ENCODE measurements at regions not wholly inside any gene's neighbourhood (a gene's known extent, or its start where the extent isn't known, plus 50 kb on each side); places are given as distances from the start of the nearest gene placed in this dataset.
"Not testable (repeated sequence)": the region's sequence is repeated elsewhere in the genome, so short reads cannot be mapped to it uniquely, and the experiment has no call there.

DNA sequence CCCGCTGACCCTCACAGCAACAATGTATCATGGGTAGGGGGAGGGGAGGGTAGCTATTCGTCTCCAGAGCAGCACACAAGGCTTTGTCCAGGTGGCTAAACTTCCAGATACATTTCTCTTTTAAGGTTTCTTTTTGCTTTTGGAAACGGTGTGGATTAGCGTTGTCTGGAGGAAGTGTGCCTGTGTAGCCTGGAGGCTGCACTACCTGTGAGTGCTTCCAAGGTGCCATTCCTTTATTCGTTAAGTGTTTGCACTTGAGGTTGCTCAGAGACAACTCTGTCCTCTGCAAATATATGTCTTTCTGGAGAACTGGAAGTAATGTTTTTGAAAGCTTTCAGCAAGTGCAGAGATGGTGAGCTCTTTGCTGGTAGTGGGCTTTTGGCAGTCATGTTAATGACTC, 53.1 kb downstream of the HSFY1 start:
- not testable (repeated sequence) for DNase-seq

DNA sequence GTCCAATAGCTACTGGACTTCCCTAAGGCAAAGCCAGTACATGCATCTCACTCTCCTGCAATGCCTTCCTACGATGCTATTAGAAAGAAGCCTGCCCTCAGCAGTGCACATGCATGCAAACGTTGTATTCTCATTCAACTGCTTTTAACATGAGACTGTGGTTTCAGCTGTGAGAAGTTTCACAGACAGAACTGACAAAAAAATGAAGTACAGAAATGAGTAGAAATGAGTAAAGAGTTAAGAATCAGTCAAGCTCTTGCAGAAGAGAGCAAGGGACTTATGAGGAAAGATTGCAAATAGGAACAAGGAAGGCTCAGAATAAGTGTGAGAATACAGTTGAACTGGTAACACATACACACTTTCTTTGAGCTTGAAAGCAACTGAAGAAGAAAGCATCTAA, 54.8 kb downstream of the HSFY1 start:
- not testable (repeated sequence) for DNase-seq

DNA sequence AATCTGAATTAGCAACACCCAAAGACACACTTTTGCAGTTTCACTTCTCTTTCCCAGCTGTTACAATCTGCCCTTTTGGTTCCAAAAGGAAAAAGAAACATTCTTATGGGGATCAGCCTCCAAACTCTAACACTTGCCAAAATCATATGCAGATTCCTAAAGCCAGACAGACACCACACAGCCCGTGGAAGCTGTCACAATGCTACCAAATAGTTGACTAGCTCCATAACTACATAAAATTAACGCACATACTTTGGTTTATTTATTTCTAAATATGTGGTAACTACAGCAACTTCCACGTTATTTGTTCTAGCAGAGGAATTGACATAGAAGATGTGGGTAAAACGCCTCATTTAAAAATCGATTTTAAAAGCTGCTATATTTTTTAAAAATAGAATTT, 59.7 kb downstream of the HSFY1 start:
- not testable (repeated sequence) for DNase-seq

DNA sequence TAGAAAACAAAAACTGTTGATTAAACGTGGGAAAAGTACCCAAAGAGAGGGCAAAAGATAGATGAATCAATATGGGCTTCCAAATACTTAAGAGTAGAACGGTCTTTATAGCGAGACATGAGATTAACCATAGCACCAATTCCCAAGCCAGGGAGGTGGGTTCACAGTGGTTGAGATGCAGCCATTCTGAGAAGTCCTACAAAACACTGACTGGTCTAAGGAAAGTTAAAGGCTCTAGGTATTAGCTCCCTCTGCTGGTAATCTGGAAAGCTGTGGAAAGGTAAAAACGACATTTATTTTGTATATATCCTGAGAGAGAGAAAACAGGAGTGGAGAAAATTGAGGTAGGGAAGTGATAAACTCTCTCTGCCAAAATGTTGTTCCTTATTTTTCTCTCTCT, 61.7 kb downstream of the HSFY1 start:
- DNase-seq = not testable (repeated sequence)

DNA sequence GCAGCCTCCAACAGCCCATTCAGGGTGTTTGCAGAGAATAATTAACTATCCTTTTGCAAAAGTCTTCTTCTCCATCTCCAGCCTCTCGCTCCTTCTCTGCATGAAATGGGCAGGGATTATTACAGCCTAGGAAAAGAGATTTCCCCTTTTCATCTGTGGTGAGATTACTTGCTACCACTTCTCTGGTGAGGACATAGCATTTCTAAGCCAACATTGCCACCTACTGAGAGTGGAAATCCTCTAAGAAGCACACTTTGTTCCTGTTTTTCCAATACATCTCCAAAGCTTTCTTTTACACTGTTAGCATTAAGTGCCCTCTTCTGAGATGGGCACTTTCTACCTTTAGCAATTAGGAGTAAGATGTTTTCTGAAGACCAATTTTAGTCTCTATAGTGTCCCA, 69.3 kb downstream of the HSFY1 start:
- not testable (repeated sequence) for DNase-seq

DNA sequence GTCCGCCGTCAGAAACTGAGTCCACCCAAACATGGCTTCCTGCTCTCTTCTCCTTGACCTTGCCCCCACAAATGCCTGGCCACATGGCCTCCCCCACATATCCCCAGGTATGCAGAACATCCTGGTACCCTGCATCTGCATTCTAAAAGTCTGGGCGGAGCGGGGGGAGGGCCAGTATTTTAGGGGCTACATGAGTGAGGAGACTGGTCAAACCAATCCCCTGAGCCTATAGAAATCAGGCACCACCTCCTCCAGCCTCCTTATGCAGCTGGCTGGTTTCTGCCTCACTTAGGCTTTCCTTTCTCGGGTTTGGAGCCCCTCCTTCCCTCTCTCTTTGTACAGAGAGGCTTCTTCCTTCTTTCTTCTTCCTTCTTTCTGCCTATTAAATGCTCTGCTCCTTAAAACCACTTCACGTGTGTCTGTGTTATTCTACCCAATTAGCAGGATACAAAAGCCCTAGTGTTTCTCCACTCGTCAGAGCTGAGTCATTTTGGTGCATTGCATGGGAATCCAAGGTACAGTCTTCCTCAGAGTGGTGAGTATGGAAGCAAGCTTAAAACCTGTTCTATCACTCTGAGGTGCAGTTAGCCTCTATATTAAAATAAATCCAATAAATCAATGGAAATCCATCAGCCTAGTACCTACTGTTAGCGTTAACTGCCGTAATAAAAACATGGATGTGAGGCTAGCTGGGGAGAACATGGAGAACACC, 83.4 kb downstream of the HSFY1 start:
- not testable (repeated sequence) for DNase-seq

- DNase-seq = not testable (repeated sequence)
Observed at GRCh38 chrY:18630571-18630970, 84.1 kb downstream of the HSFY1 start.

DNA sequence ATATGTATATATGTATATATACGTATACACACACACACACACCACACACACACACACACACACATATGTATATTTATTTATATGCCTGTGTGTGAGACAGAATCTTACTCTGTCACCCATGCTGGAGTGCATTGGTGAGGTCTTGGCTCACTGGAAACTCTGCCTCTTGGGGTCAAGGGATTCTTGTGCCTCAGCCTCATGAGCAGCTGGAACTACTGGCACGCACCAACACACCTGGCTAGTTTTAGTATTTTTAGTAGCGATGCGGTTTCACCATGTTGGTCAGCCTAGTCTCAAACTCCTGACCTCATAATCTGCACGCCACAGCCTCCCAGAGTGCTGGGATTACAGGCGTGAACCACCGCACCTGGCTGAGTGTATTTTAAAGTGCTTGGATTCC, 85.1 kb downstream of the HSFY1 start:
- not testable (repeated sequence) for DNase-seq

DNA sequence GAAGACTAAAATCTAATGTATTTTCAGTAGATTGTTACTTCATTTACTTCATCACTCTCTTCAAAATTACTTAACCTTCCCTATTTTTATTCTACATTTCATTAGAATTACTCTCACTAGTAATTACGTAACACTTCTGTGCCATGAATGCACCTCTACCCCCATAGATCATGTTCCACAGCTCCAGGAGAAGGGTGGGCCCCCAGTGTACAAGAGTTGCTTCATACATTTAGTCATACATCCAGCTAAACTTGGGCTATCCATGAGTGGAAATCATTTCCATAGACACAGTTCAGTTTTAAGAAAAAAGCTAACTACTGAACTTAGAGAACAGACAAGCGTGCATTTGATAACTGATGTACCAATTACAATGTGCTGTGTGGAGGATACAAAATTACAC, 104.2 kb downstream of the HSFY1 start:
- DNase-seq = no peak
- no peak for TF ChIP-seq GATA1 (IDR thresholded peaks at IDR 0.05; ENCODE audit: low read depth, low read length)

DNA sequence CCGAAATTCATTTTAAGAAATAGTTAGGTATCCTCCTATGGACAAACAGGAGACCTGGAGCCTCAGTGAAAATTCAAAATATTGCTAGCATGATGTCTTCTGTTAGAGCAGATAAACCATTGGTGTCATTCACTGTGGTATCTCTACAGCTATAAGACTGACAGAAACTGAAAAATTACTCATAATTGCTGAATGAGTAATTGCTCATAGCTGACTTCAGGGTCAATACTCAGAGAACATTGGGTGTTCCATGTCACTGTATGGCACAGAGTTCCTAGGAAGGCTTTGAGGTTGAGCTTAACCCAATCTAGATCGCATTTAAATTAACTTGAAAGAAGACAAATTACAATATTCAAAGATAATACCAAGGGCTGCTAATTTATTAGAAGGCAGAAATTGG, 109.0 kb downstream of the HSFY2 start:
- TF ChIP-seq POLR2A (IDR thresholded peaks at IDR 0.05; ENCODE audit: low read length) = no peak
- no peak for TF ChIP-seq GATA1 (IDR thresholded peaks at IDR 0.05; ENCODE audit: low read depth, low read length)
- DNase-seq = no peak

GRCh38 chrY:18669790-18670189, 103.7 kb downstream of the HSFY2 start:
- TF ChIP-seq POLR2A (IDR thresholded peaks at IDR 0.05; ENCODE audit: low read length) = no peak
- TF ChIP-seq GATA1 (IDR thresholded peaks at IDR 0.05; ENCODE audit: low read depth, low read length) = no peak
- peak; percentile 1 to 16 for DNase-seq

GRCh38 chrY:18671970-18672369, 101.6 kb downstream of the HSFY2 start:
- TF ChIP-seq GATA1 (IDR thresholded peaks at IDR 0.05; ENCODE audit: low read depth, low read length) (no peak), POLR2A (IDR thresholded peaks at IDR 0.05; ENCODE audit: low read length) (no peak)
- no peak for DNase-seq

GRCh38 chrY:18686027-18686426, 87.5 kb downstream of the HSFY2 start:
- DNase-seq = not testable (repeated sequence)

DNA sequence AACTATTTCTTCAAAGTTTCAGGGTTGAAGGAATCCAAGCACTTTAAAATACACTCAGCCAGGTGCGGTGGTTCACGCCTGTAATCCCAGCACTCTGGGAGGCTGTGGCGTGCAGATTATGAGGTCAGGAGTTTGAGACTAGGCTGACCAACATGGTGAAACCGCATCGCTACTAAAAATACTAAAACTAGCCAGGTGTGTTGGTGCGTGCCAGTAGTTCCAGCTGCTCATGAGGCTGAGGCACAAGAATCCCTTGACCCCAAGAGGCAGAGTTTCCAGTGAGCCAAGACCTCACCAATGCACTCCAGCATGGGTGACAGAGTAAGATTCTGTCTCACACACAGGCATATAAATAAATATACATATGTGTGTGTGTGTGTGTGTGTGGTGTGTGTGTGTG, 85.2 kb downstream of the HSFY2 start:
- not testable (repeated sequence) for DNase-seq

DNA sequence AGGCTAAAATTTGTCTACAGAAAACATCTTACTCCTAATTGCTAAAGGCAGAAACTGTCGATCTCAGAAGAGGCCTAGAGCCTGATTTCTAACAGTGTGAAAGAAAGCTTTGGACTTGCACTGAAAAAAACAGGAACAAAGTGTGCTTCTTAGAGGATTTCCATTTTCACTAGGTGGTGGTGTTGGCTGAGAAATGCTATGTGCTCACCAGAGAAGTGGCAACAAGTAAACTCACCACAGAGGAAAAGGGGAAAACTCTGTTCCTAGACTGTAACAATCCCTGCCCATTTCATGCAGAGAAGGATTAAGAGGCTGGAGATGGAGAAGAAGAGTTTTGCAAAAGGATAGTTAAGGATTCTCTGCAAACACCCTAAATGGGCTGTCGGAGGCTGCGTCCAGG, 84.1 kb downstream of the HSFY2 start:
- not testable (repeated sequence) for DNase-seq

DNA sequence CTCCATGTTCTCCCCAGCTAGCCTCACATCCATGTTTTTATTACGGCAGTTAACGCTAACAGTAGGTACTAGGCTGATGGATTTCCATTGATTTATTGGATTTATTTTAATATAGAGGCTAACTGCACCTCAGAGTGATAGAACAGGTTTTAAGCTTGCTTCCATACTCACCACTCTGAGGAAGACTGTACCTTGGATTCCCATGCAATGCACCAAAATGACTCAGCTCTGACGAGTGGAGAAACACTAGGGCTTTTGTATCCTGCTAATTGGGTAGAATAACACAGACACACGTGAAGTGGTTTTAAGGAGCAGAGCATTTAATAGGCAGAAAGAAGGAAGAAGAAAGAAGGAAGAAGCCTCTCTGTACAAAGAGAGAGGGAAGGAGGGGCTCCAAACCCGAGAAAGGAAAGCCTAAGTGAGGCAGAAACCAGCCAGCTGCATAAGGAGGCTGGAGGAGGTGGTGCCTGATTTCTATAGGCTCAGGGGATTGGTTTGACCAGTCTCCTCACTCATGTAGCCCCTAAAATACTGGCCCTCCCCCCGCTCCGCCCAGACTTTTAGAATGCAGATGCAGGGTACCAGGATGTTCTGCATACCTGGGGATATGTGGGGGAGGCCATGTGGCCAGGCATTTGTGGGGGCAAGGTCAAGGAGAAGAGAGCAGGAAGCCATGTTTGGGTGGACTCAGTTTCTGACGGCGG, 83.5 kb downstream of the HSFY2 start:
- DNase-seq = not testable (repeated sequence)

GRCh38 chrY:18696788-18697187, 76.7 kb downstream of the HSFY2 start:
- not testable (repeated sequence) for DNase-seq

GRCh38 chrY:18704198-18704597, 69.3 kb downstream of the HSFY2 start:
- DNase-seq = not testable (repeated sequence)

DNA sequence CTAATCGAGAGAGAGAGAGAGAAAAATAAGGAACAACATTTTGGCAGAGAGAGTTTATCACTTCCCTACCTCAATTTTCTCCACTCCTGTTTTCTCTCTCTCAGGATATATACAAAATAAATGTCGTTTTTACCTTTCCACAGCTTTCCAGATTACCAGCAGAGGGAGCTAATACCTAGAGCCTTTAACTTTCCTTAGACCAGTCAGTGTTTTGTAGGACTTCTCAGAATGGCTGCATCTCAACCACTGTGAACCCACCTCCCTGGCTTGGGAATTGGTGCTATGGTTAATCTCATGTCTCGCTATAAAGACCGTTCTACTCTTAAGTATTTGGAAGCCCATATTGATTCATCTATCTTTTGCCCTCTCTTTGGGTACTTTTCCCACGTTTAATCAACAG, 61.8 kb downstream of the HSFY2 start:
- DNase-seq = not testable (repeated sequence)

GRCh38 chrY:18713760-18714159, 59.8 kb downstream of the HSFY2 start:
- DNase-seq = not testable (repeated sequence)

DNA sequence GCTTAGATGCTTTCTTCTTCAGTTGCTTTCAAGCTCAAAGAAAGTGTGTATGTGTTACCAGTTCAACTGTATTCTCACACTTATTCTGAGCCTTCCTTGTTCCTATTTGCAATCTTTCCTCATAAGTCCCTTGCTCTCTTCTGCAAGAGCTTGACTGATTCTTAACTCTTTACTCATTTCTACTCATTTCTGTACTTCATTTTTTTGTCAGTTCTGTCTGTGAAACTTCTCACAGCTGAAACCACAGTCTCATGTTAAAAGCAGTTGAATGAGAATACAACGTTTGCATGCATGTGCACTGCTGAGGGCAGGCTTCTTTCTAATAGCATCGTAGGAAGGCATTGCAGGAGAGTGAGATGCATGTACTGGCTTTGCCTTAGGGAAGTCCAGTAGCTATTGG, 54.8 kb downstream of the HSFY2 start:
- not testable (repeated sequence) for DNase-seq

- not testable (repeated sequence) for DNase-seq
Observed at GRCh38 chrY:18720395-18720794, 53.1 kb downstream of the HSFY2 start.

Measured in erythroblast (primary cell).